Left colon (tissue), 2 donors: ENCODE measurements at regions not wholly inside any gene's neighbourhood (a gene's known extent, or its start where the extent isn't known, plus 50 kb on each side); places are given as distances from the start of the nearest gene placed in this dataset.
"Not testable (repeated sequence)": the region's sequence is repeated elsewhere in the genome, so short reads cannot be mapped to it uniquely, and the experiment has no call there.

Source experiments
- ATAC-seq: fragments of 200-7000 bp; cut with Tn5 transposase; one replicate; pipeline ENCODE4 v1.9.1; 2020; ENCODE audit warnings: mild to moderate bottlenecking, moderate library complexity
- DNase-seq, 2 donors: peaks; one replicate each; pipeline ENCODE4 v3.0.0-alpha.2; 2020
- intact Hi-C, 2 donors: fragments of 100-400 bp; cut with DNase I in 1 of 2; cut with micrococcal nuclease in 1 of 2; formaldehyde crosslinking; loops; one replicate each; pipeline versions ENCODE4 v1.11.2 to v1.14.0; 2022; cut with DNase I, micrococcal nuclease
- donor health status: DM: no; HTN: no; CAD: no.
- donor health status: DM: yes; HTN: yes; CAD: no.

GRCh38 chr5:58183786-58184085 lies 276.1 kb downstream of the PLK2 start:
- intact Hi-C loops, result no loop called here
- DNase-seq (no peak), ATAC-seq (no peak)

DNA sequence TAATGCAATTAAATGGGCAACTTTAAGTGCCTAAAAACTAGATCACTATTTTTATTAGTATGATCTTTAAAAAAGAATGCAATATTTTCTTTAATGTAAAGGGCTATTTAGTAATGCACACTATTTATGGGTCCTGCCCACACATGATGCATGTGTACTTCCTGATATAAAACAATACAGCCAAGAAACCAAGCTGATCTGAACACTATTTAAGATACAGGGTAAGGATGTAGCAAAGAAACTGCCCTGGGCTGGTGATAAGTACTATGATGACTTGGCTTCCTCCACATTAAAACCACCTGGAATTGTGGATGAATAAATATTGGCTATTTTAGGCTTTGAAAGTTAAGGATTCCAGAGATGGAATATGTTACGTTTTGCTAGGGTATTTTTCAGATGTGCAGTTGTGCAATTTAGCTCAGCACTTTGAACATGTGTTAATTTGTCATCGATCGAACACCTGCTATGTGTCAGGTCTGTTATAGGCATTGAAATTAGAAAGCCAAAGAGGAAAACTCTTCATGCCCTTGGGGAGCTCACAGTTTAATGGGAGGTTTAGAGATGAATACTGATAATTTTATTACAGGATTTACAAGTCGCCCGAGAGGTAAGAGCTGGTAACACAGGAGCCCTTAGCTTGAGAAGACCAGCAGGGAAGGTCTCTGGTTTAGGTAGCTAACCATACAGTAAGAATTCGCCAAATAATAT lies 276.7 kb downstream of the PLK2 start:
- DNase-seq (no peak), ATAC-seq (no peak)
- intact Hi-C loops, result no loop called here

GRCh38 chr5:58182287-58182841 lies 277.5 kb downstream of the PLK2 start:
- intact Hi-C loops, result no loop called here
- no peak for ATAC-seq
- DNase-seq, result no peak

GRCh38 chr5:58181578-58182286 lies 278.2 kb downstream of the PLK2 start:
- intact Hi-C loops, result no loop called here
- DNase-seq (no peak), ATAC-seq (no peak)

DNA sequence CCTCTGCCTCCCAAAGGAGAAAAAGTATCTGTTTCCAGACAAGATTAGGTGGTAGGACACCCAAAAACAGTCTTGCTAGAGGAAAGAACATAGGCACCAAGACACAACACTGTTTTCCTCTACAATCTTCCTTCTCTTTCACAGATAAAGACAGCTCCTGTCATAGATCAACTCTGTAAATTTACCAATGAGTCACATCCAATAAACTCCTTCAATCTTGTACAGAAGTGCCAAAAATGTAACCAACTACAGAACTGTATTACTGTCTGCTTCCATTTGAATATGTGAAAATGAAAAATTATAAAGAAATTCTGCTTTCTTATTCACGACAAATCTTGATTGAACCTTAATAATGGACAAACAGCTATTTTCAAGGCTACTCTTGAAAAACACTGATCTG lies 286.9 kb downstream of the PLK2 start:
- DNase-seq, result no peak
- ATAC-seq, result no peak
- intact Hi-C loops, result no loop called here

GRCh38 chr5:58165152-58165551 lies 294.7 kb downstream of the PLK2 start:
- ATAC-seq (no peak), DNase-seq (no peak)
- intact Hi-C loops, result no loop called here

DNA sequence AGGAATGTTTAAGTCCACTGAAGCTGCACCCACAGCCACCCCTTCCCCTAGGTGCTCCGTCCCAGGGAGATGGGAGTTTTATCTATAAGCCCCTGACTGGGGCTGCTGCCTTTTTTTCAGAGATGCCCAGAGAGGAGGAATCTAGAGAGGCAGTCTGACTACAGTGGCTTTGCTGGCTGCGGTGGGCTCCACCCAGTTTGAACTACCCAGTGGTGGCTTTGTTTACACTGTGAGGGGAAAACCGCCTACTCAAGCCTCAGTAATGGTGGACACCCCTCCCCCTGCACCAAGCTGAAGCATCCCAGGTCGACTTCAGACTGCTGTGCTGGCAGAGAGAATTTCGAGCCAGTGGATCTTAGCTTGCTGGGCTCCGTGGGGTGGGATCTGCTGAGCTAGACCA lies 298.0 kb downstream of the PLK2 start:
- ATAC-seq, DNase-seq, intact Hi-C loops: not testable (repeated sequence)

- DNase-seq, result no peak
- no peak for ATAC-seq
- intact Hi-C loops, result no loop called here
Observed at GRCh38 chr5:58156973-58157701, 302.7 kb downstream of the PLK2 start.

DNA sequence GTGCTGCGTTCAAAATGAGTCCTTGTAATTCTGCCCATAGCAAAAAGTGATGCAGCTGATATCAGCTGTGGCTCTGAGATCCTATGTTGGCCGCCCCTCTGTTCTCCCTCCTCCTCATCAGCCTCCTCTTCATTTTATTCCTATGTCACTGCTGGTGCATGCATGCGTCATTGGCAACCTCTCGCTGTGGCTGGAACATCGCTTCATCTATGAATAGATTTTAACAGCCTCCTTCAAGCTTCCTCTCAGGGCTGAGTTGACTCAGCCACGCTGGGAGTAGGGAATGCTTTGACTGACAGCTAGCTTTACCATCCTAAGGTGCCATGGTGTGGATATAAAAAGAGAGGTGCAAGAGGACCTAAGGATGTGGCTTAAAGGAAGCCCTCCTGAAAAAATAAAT lies 303.5 kb downstream of the PLK2 start:
- ATAC-seq, result no peak
- no peak for DNase-seq
- intact Hi-C loops, result no loop called here

GRCh38 chr5:58153255-58153654 lies 306.6 kb downstream of the PLK2 start:
- ATAC-seq, result no peak
- intact Hi-C loops, result no loop called here
- no peak for DNase-seq

DNA sequence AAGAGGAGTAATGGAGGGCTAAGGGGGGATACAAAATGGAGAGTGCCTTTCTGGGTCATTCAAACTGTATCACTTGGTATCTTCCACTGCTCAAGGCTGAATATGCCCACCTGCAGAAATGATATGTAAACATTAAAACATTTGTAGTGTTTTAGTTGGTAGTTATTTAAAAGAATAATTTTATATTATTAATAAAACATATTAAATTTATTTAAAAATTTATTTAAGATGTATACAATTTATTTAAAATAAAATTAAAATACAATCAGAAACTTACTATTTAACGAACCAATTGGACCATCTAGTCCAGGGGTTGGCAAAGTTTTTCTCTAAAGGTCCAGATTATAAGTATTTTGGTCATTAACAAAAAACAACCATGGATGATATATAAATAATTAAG lies 308.5 kb downstream of the PLK2 start:
- no peak for ATAC-seq

DNA sequence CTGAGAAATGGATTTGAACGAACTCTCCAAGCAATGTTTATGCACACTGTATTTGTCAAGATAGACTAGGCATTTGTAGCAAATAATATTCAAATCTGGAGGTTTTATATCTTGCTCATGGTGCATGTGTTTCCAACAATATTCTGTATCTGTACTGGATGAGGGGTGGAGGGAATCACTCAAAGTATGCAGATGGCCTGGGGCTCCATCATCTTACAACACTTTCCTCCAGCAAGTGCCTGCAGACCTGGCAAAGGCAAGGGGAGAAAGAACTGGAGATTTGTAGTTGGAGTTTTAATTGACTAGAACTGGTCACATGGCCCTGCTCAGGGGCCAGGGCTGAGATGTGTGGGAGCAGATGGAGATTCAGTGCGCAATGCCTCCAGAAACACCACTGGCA lies 309.0 kb downstream of the PLK2 start:
- intact Hi-C loops, result no loop called here
- DNase-seq (no peak), ATAC-seq (no peak)

More for the DNA sequence above, 308.5 kb downstream of the PLK2 start:
- DNase-seq, result no peak
- intact Hi-C loops, result no loop called here

DNA sequence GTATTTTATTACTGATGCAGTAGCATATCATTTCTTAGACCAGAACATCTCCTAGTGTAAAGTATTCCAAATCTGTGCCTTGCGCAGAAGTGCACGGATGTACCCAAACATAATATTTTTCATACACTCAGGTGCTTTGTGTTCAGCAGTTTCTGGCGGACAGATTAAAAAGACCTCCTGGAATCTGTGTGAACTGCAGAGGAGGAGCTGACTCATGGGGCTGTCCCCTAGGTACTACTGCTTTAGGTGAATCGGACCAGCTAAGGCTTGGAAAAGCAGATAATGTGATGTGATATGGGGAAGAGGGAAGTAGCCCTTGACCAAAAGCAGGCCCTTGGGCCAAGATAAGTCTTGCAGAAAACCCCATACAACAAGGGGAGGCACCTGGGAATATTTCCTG lies 310.1 kb downstream of the PLK2 start:
- DNase-seq (no peak), ATAC-seq (no peak)
- intact Hi-C loops, result no loop called here

DNA sequence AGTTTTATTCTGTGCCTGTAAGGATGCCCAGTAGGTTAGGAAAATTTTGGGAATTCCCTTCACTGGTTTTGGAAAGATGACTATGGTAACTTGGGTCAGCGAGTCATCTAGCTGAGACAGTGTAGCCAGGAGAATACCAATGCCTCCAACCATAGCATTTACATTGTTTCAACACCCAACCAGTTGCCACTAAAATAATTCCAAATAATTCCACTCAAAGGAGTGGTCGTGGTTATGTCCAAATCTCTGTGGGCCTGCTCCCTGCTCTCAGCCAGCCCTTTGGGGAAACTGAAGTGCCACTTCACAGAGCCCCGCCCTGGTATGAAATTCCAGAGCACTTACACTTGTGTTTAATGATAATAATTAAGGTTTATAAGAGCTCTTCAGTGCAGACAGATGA lies 310.5 kb downstream of the PLK2 start:
- DNase-seq (no peak), ATAC-seq (no peak)
- intact Hi-C loops, result no loop called here

DNA sequence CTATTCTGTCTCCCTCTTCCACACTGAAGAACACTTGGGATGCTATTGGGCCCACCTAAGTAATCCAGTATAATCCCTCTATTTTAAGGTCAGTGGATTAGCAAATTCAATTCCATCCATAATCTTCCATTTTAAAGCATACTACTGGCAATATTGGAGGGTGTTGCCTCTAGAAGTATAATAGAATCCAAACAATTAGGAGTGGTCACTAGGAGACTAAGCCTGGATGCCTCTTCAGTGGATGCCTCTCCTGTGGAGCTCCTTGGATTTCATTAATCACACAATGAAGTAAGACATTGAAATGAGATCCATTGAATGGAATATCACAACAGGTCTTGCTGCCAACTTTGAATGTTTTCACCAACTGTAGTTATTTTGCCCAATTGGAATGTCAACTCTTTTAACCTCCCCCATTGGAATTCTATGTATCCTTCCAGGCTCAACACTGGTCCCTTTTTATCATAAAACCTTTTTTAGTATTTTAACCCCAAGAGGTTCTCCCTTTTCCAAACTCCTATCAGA lies 311.6 kb downstream of the PLK2 start:
- ATAC-seq (no peak), DNase-seq (no peak)
- intact Hi-C loops, result no loop called here

GRCh38 chr5:58145397-58145934 lies 314.4 kb downstream of the PLK2 start:
- DNase-seq (no peak), ATAC-seq (no peak)
- intact Hi-C loops, result no loop called here

- DNase-seq (no peak), ATAC-seq (no peak)
- intact Hi-C loops, result no loop called here
Observed at GRCh38 chr5:58143727-58144126, 316.2 kb downstream of the PLK2 start.

GRCh38 chr5:58143181-58143580 lies 316.7 kb downstream of the PLK2 start:
- intact Hi-C loops, result no loop called here
- DNase-seq, result no peak
- no peak for ATAC-seq

DNA sequence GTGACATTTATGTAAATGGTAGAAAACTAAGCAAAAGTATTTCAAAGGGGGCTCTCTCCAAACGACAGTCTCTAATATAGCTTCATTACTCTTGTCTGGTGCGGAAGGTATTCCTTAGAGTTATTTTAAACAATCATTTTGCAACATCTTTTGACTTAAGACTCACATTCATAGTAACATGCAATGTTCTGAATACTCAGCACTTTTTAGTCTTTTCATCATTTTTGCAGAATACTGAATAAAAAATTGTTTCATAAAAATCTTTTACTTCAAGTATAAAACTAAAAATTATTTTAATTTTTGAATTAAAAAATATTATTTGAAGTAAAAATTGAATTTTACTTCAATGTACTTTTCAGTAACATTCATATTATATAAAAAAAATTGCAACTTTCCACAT lies 321.1 kb downstream of the PLK2 start:
- DNase-seq, result no peak
- no peak for ATAC-seq
- intact Hi-C loops, result no loop called here

DNA sequence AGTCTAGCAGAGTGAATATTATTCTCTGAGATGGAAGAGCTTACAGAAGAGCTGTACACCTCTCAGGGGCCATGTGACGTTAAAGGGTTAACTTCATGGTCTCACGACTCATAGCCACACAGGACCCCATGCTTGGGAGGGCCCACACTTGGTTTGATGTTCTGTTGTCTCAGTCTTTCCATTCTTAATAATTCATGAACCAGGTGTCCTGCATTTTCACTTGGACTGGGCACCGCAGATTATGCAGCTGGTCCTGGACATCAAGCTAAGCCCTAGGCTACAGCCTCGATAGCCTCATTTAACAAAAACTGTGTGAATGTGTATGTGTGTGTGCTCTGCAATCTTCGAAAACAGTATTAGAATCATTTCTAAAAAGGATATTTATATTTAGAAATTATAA lies 323.5 kb downstream of the PLK2 start:
- no peak for DNase-seq
- intact Hi-C loops, result no loop called here
- ATAC-seq, result no peak
